A673 (cell line): ENCODE measurements at regions not wholly inside any gene's neighbourhood (a gene's known extent, or its start where the extent isn't known, plus 50 kb on each side); places are given as distances from the start of the nearest gene placed in this dataset.
A peak's percentile ranks its signal among the peaks of the same experiment; 100 is the strongest.

Experiments used
- BruUV-seq: library from RNA; stranded (reverse); fragments of 400-500 nt; replicated peaks from 2 replicates; lab custom pipeline; 2021; lab: Mats Ljungman, UMichigan
- CTCF ChIA-PET: fragments of 300-600 bp; sonication (Branson Sonifier 250); formaldehyde crosslinking; loops from one replicate; lab custom pipeline; 2022; ENCODE audit warnings: antibody characterized with exemption; lab: Charles Lee
- POLR2A ChIA-PET: fragments of 300-600 bp; sonication (Branson Sonifier 250); formaldehyde crosslinking; loops from one replicate; lab custom pipeline; 2022; ENCODE audit warnings: antibody characterized with exemption; ENCODE audit not compliant: low non-redundant PET; lab: Charles Lee
- DNase-seq: peaks from one replicate; pipeline ENCODE4 v3.0.0-alpha.2; 2015; ENCODE audit warnings: low spot score
- H3K27ac ChIP-seq: fragments of 200-600 bp; sonication (generic); 2 replicates; pipeline ENCODE4 v1.5.1; 2016; ENCODE audit warnings: mixed run types, low read depth, mild to moderate bottlenecking, mixed read lengths, antibody characterized with exemption, low read length; ENCODE audit not compliant: poor library complexity, severe bottlenecking
- H3K27me3 ChIP-seq: fragments of 200-600 bp; sonication (generic); replicated peaks from 2 replicates; pipeline ENCODE4 v1.6.1; 2017; ENCODE audit warnings: mixed run types, low read depth, mild to moderate bottlenecking, mixed read lengths, antibody characterized with exemption, low read length; ENCODE audit not compliant: insufficient read depth, poor library complexity
- H3K36me3 ChIP-seq: fragments of 200-600 bp; sonication (generic); 2 replicates; pipeline ENCODE4 v1.6.1; 2016; ENCODE audit warnings: mixed run types, mild to moderate bottlenecking, mixed read lengths, antibody characterized with exemption, low read length; ENCODE audit not compliant: insufficient read depth, poor library complexity, severe bottlenecking
- H3K4me1 ChIP-seq: fragments of 200-600 bp; sonication (generic); 2 replicates; pipeline ENCODE4 v1.6.1; 2017; ENCODE audit warnings: mixed run types, mild to moderate bottlenecking, mixed read lengths, antibody characterized with exemption, low read length; ENCODE audit not compliant: insufficient read depth, poor library complexity, severe bottlenecking
- H3K4me3 ChIP-seq: fragments of 200-600 bp; sonication (generic); 2 replicates; pipeline ENCODE4 v1.5.1; 2016; ENCODE audit warnings: low read depth, mixed run types, mild to moderate bottlenecking, mixed read lengths, low read length; ENCODE audit not compliant: poor library complexity, severe bottlenecking
- H3K9me3 ChIP-seq: fragments of 200-600 bp; sonication (generic); 2 replicates; pipeline ENCODE4 v1.6.1; 2016; ENCODE audit warnings: mixed run types, low read depth, mild to moderate bottlenecking, mixed read lengths, antibody characterized with exemption, low read length; ENCODE audit not compliant: poor library complexity, severe bottlenecking
- EZH2 ChIP-seq: fragments of 200-600 bp; sonication (generic); IDR thresholded peaks from 2 replicates; pipeline ENCODE4 v1.6.1; 2017; ENCODE audit warnings: borderline replicate concordance, low read depth, mild to moderate bottlenecking, mixed read lengths, antibody characterized with exemption, low read length; ENCODE audit not compliant: poor library complexity, severe bottlenecking
- intact Hi-C: fragments of 100-400 bp; cut with micrococcal nuclease; formaldehyde crosslinking; loops from one replicate; pipeline ENCODE4 v1.10.0; 2022; ENCODE audit not compliant: unreplicated experiment
- TF ChIP-seq, protein P1 (sequence below): fragments of 300-800, 200-600 bp; sonication (generic); conservative IDR thresholded peaks from 2 replicates; pipeline ENCODE4 v1.5.1; 2017; ENCODE audit warnings: low read depth, mild to moderate bottlenecking, antibody characterized with exemption, low read length, moderate library complexity, mixed read lengths

DNA sequence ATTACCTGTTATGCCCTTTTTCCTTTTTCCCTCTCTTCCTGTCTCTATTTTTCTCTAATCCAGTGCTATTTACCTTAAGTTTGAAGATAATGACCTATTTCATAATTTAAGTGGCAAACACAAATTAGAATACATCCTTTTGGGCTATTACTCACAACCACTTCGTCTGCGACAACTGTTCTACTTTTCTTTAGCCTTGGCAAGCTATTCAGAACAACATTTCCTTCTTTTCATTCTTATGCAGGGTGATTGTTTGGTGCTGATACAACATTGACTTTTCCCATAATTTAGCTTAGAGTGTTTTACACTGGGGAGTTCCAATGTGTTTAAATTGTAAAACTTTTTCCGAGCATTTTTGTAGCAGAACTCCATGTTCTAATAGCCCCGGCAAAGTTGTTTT, 86.6 kb upstream of the S1PR1 start:
- DNase-seq = no peak
- no peaks in the 10 kb centered on the region for H3K27me3 ChIP-seq
- H3K4me1 ChIP-seq = peaks cover 23% of the 10 kb centered on the region
- H3K9me3 ChIP-seq = no peaks in the 10 kb centered on the region
- TF ChIP-seq, protein P1, sequence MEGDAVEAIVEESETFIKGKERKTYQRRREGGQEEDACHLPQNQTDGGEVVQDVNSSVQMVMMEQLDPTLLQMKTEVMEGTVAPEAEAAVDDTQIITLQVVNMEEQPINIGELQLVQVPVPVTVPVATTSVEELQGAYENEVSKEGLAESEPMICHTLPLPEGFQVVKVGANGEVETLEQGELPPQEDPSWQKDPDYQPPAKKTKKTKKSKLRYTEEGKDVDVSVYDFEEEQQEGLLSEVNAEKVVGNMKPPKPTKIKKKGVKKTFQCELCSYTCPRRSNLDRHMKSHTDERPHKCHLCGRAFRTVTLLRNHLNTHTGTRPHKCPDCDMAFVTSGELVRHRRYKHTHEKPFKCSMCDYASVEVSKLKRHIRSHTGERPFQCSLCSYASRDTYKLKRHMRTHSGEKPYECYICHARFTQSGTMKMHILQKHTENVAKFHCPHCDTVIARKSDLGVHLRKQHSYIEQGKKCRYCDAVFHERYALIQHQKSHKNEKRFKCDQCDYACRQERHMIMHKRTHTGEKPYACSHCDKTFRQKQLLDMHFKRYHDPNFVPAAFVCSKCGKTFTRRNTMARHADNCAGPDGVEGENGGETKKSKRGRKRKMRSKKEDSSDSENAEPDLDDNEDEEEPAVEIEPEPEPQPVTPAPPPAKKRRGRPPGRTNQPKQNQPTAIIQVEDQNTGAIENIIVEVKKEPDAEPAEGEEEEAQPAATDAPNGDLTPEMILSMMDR = no peak
- no peak for TF ChIP-seq EZH2
- intact Hi-C loops = no loop called here
- H3K27ac ChIP-seq = no peak overlapping the region
- H3K36me3 ChIP-seq = no peaks in the 10 kb centered on the region
- BruUV-seq = no TSS peak
- CTCF ChIA-PET = no interaction called here
- POLR2A ChIA-PET = no interaction called here
- H3K4me3 ChIP-seq = no peak overlapping the region

DNA sequence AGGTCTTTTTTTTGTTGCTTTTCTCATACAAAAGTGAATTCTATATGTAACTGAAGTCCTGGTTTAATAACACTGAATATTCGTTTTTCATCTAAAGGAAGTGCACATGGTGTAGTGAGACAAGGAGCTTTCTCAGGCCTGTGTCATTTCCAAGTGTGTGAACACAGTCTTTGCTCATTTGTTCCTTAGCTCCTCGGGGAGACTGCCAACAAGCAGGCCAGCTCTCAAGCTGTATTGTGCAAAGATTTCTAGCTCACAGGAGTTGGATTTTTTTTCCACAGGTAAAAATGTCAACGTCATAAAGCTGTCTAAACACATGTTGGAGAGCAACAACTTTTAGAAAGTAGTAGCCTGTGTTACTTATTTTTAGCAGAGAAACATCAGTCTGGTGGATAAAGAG, 87.8 kb upstream of the S1PR1 start:
- CTCF ChIA-PET = interaction anchor here (0.8 kb wide), 1 partner anchor 89 kb away, joined by 3 read pairs; no protein-coding TSS in a partner anchor
- no TSS peak for BruUV-seq
- intact Hi-C loops = no loop called here

DNA sequence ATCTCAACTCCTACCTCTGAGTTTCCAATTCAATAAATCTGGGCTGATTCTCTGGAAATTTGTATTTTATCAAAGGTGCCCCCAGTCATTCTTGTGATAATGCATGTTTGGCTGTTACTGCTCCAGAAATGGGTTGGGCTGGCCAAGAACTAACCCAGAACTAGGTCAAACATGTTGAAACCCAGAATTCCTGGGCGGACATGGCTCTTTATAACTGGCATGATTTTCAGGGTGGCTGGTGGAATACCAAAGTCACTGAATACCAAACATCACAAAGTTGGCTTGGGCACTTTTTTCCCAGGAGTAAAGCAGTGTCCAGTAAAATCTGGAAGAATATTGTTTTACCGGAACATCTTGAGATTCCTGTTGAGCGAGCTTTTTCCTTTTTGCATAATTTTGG, 89.4 kb upstream of the S1PR1 start:
- no peak for TF ChIP-seq EZH2
- TF ChIP-seq, protein P1 = no peak
- ChIA-PET POLR2A (no interaction called here), CTCF (no interaction called here)
- intact Hi-C loops = no loop called here
- no TSS peak for BruUV-seq
- Histone ChIP-seq H3K4me1 (peaks cover 23% of the 10 kb centered on the region), H3K36me3 (no peaks in the 10 kb centered on the region), H3K27ac (no peak overlapping the region), H3K27me3 (no peaks in the 10 kb centered on the region), H3K9me3 (no peaks in the 10 kb centered on the region), H3K4me3 (no peak overlapping the region)
- DNase-seq = no peak

More for the DNA sequence above, 87.8 kb upstream of the S1PR1 start:
- POLR2A ChIA-PET = no interaction called here
- TF ChIP-seq, protein P1 = no peak
- no peak for TF ChIP-seq EZH2
- Histone ChIP-seq H3K36me3 (no peaks in the 10 kb centered on the region), H3K27me3 (no peaks in the 10 kb centered on the region), H3K27ac (no peak overlapping the region), H3K4me1 (peaks cover 23% of the 10 kb centered on the region), H3K9me3 (no peaks in the 10 kb centered on the region), H3K4me3 (no peak overlapping the region)
- DNase-seq = peak; percentile 20
